ENCODE measurements at regions not wholly inside any gene's neighbourhood (a gene's known extent, or its start where the extent isn't known, plus 50 kb on each side); places are given as distances from the start of the nearest gene placed in this dataset.

DNA sequence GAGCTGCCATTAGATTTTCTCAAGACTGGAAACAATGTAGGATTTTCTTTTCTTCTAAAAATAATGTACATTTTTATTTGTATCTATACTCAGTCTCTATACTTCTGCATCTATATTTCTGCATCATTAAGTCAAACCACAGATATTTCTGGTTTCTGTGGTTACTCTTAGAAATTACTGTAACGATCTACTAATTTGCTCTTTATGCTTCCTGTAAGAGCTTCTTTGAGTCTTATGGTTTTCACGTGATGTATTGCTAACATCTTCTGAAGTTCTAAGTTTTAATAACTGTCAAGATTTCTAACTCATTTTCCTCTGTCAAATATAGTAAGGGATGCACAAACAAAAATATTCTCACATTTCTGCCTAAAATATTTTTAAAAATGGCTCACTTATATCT lies 1144.5 kb downstream of the HACE1 start:
- TF ChIP-seq, protein P1, sequence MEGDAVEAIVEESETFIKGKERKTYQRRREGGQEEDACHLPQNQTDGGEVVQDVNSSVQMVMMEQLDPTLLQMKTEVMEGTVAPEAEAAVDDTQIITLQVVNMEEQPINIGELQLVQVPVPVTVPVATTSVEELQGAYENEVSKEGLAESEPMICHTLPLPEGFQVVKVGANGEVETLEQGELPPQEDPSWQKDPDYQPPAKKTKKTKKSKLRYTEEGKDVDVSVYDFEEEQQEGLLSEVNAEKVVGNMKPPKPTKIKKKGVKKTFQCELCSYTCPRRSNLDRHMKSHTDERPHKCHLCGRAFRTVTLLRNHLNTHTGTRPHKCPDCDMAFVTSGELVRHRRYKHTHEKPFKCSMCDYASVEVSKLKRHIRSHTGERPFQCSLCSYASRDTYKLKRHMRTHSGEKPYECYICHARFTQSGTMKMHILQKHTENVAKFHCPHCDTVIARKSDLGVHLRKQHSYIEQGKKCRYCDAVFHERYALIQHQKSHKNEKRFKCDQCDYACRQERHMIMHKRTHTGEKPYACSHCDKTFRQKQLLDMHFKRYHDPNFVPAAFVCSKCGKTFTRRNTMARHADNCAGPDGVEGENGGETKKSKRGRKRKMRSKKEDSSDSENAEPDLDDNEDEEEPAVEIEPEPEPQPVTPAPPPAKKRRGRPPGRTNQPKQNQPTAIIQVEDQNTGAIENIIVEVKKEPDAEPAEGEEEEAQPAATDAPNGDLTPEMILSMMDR (IDR thresholded peaks at IDR 0.05; ENCODE audit: extremely low read depth in 1 of 2, insufficient read depth in 1 of 2, low read depth in 1 of 2, low read length in 2 of 2), result no peak
- TF ChIP-seq JUN (IDR thresholded peaks at IDR 0.05; ENCODE audit: borderline replicate concordance, insufficient read depth, insufficient read length, low read depth) (no peak), POLR2AphosphoS5 (IDR thresholded peaks at IDR 0.05; ENCODE audit: insufficient read depth, low read depth, low read length) (no peak)

Data from endothelial cell of umbilical vein (primary cell).